Superior temporal gyrus (tissue), 1 donor: ENCODE measurements at regions not wholly inside any gene's neighbourhood (a gene's known extent, or its start where the extent isn't known, plus 50 kb on each side); places are given as distances from the start of the nearest gene placed in this dataset.
"Not testable (repeated sequence)": the region's sequence is repeated elsewhere in the genome, so short reads cannot be mapped to it uniquely, and the experiment has no call there.

ENCODE experiments used
- DNase-seq: peaks from one replicate; pipeline ENCODE4 v3.0.0-alpha.2; 2016; ENCODE audit errors: extremely low spot score

- DNase-seq, result not testable (repeated sequence)
Measured at GRCh38 chrX:40788698-40789097, 53.4 kb upstream of the MED14 start.

GRCh38 chrX:40792433-40792832 is 57.1 kb upstream of the MED14 start:
- DNase-seq, result no peak

- DNase-seq, result not testable (repeated sequence)
Measured at GRCh38 chrX:40794829-40795130, 59.4 kb upstream of the MED14 start.

GRCh38 chrX:40799745-40800144 is 64.4 kb upstream of the MED14 start:
- DNase-seq, result not testable (repeated sequence)

- no peak for DNase-seq
Measured at GRCh38 chrX:40805404-40805803, 70.1 kb upstream of the MED14 start.

GRCh38 chrX:40806513-40807220 is 71.3 kb upstream of the MED14 start:
- DNase-seq, result no peak

GRCh38 chrX:40807384-40807783 is 72.0 kb upstream of the MED14 start:
- no peak for DNase-seq

- no peak for DNase-seq
Measured at GRCh38 chrX:40808203-40808602, 72.9 kb upstream of the MED14 start.

- no peak for DNase-seq
Measured at GRCh38 chrX:40809210-40809609, 73.9 kb upstream of the MED14 start.

GRCh38 chrX:40815045-40815444 is 79.7 kb upstream of the MED14 start:
- DNase-seq, result not testable (repeated sequence)

GRCh38 chrX:40816906-40817305 is 81.6 kb upstream of the MED14 start:
- DNase-seq, result no peak

- DNase-seq, result no peak
Measured at GRCh38 chrX:40818236-40818635, 82.9 kb upstream of the MED14 start.

- DNase-seq, result no peak
Measured at GRCh38 chrX:40821780-40822179, 86.4 kb upstream of the MED14 start.

GRCh38 chrX:40827331-40827730 is 92.0 kb upstream of the MED14 start:
- no peak for DNase-seq

- no peak for DNase-seq
Measured at GRCh38 chrX:40831750-40832149, 96.4 kb upstream of the MED14 start.

- no peak for DNase-seq
Measured at GRCh38 chrX:40832723-40833122, 97.4 kb upstream of the MED14 start.

- no peak for DNase-seq
Measured at GRCh38 chrX:40834225-40834624, 98.9 kb upstream of the MED14 start.

- DNase-seq, result no peak
Measured at GRCh38 chrX:40835526-40835925, 100.2 kb upstream of the MED14 start.

GRCh38 chrX:40843643-40844042 is 108.3 kb upstream of the MED14 start:
- DNase-seq, result no peak

- DNase-seq, result no peak
Measured at GRCh38 chrX:40844471-40844870, 109.1 kb upstream of the MED14 start.

GRCh38 chrX:40845331-40845911 is 110.1 kb upstream of the MED14 start:
- DNase-seq, result peak; percentile 57

GRCh38 chrX:40849906-40850823 is 114.8 kb upstream of the MED14 start:
- no peak for DNase-seq

- no peak for DNase-seq
Measured at GRCh38 chrX:40852586-40852985, 117.2 kb upstream of the MED14 start.
